Right lobe of liver (tissue), 4 donors: ENCODE measurements at regions not wholly inside any gene's neighbourhood (a gene's known extent, or its start where the extent isn't known, plus 50 kb on each side); places are given as distances from the start of the nearest gene placed in this dataset.

Experiments
- CTCF ChIP-seq, 4 donors: fragments of 200-600 bp in 3 of 4; fragments of 450-650 bp in 1 of 4; IDR thresholded peaks; one replicate each; pipeline versions ENCODE4 v1.5.1 to v1.8.0; 2016 to 2022; ENCODE audit warnings: antibody characterized with exemption in 4 of 4, mild to moderate bottlenecking in 2 of 4
- POLR2A ChIP-seq: fragments of 450-650 bp; IDR thresholded peaks from one replicate; pipeline ENCODE4 v1.6.1; 2017; ENCODE audit warnings: antibody characterized with exemption, mild to moderate bottlenecking
- donor health status: DM: no; HTN: no; CAD: no.
- donor health status: DM: no; HTN: no; CAD: no.
- donor health status: DM: no; HTN: yes; CAD: no.

GRCh38 chr3:70539908-70540307 is 227.5 kb upstream of the MDFIC2 start:
- no peak for TF ChIP-seq CTCF (IDR thresholded peaks at IDR 0.05)
- no peak for TF ChIP-seq POLR2A
